Lower leg skin (tissue), 3 donors: ENCODE measurements at regions not wholly inside any gene's neighbourhood (a gene's known extent, or its start where the extent isn't known, plus 50 kb on each side); places are given as distances from the start of the nearest gene placed in this dataset.

Source experiments
- CTCF ChIP-seq, 3 donors: fragments of 450-650 bp; IDR thresholded peaks; one replicate each; pipeline ENCODE4 v1.5.1; 2016; ENCODE audit warnings: antibody characterized with exemption in 3 of 3, mild to moderate bottlenecking in 3 of 3, moderate library complexity in 2 of 3
- POLR2A ChIP-seq, 2 donors: fragments of 450-650 bp; IDR thresholded peaks; one replicate each; pipeline ENCODE4 v1.6.1; 2016 to 2017; ENCODE audit warnings: antibody characterized with exemption in 2 of 2, mild to moderate bottlenecking in 1 of 2, moderate library complexity in 1 of 2

DNA sequence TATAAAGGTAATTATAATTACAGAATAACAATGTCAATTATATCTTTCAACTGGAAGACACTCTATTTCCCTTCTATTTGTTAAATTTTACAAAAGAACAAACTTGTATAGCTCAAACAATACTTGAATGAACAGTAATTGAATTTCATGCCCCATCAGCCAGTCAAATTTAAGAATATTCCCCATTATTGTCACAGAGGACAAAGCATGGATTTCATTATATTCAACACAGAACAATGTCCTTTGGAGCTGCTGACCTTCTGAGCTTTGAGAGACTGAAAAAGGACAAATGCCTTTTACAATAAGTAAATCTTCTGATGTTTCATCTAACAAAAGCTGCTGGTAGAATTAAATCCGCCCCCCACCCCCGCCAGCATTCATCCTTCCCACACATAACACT is 187.5 kb upstream of the MC4R start:
- no peak for TF ChIP-seq POLR2A (IDR thresholded peaks at IDR 0.05)
- no peak for TF ChIP-seq CTCF (IDR thresholded peaks at IDR 0.05)
